Activated naive CD4-positive, alpha-beta T cell treated with anti-CD3 and anti-CD28 coated beads, Interleukin-2, amount 10 ng/mL, durations not matched to agents 7 days and 5 days (primary cell): ENCODE measurements at regions not wholly inside any gene's neighbourhood (a gene's known extent, or its start where the extent isn't known, plus 50 kb on each side); places are given as distances from the start of the nearest gene placed in this dataset.

ENCODE experiments used
- CTCF ChIA-PET: fragments of 350-600 bp; sonication (Branson Sonifier 250); formaldehyde crosslinking; loops from one replicate; lab custom pipeline; 2021; ENCODE audit warnings: antibody characterized with exemption; lab: Charles Lee
- DNase-seq: peaks from one replicate; pipeline ENCODE4 v3.0.0-alpha.2; 2020
- H3K27ac Mint-ChIP-seq: one replicate; pipeline ENCODE4 v1.8.0; 2021; ENCODE audit warnings: mild to moderate bottlenecking, moderate library complexity, mixed read lengths
- H3K27me3 Mint-ChIP-seq: one replicate; pipeline ENCODE4 v1.8.0; 2021; ENCODE audit warnings: mild to moderate bottlenecking, mixed read lengths
- H3K36me3 Mint-ChIP-seq: one replicate; pipeline ENCODE4 v1.8.0; 2021; ENCODE audit warnings: mixed read lengths
- H3K4me1 Mint-ChIP-seq: one replicate; pipeline ENCODE4 v1.8.0; 2021; ENCODE audit warnings: mixed read lengths
- H3K4me3 Mint-ChIP-seq: one replicate; pipeline ENCODE4 v1.8.0; 2021; ENCODE audit warnings: mild to moderate bottlenecking, moderate library complexity, mixed read lengths
- H3K9me3 Mint-ChIP-seq: one replicate; pipeline ENCODE4 v1.8.0; 2021; ENCODE audit warnings: mixed read lengths

DNA sequence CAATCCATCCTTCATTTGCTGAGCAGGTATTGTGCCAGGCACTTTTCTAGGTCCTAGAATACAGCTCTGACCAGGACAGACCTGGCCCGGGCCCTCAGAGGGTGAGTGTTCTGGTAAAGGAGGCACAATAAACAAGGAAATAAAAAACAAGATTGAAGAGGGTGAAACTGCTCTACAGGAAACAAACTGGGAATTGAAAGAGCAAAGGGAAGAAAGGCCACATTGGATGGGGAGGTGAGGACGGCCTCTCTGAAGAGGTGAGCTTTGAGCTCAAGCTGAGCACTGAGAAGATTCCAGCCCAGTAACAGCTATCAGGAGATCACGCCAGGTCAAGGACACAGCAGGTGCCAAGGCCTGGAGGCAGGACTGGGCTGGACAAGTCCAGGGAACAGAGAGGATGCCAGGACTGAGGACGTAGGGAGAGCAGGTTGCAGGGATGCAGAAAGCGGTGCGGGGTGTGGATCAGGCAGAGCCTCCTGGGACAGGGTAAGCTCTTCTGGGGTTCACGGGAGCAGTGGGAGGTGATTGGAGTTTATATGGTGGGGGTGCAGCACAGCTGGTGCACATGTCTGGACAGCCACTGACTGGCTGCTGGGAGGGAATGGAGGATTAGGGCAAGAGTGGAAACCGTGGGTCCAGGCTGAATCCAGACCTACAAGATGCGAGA lies 433.3 kb downstream of the PREX1 start:
- Mint-ChIP-seq H3K27me3 (peaks cover 4% of the 10 kb centered on the region), H3K27ac (no peak overlapping the region), H3K4me1 (no peaks in the 10 kb centered on the region), H3K4me3 (no peak overlapping the region), H3K36me3 (peaks cover 3% of the 10 kb centered on the region), H3K9me3 (peaks cover 16% of the 10 kb centered on the region)
- DNase-seq: no peak
- CTCF ChIA-PET: no interaction called here

DNA sequence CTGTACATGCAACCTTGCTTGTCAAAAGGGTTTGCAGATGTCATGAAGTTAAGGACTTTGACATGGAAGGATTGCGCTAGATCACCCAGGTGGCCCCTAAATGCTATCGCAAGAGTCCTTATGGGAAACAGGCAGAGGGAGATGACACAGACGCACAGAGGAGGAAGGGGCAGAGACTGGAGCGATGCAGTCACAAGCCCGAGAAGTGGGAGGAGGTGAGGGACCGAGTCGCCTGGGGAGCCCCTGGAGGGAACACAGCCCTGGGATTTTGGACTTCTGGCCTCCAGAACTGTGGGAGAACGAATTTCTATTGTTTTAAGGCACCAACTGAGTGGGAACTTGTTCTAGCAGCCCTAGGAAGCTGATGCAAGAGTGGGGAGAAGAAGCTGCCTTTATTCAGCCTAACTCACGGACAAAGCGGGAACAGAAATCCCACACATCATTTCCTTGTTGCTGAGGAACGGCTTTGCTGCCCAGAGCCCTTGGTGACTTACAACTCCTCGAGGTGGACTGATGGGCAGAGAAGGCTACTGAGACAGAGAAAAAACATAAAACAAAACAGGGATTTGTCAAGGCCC lies 434.0 kb downstream of the PREX1 start:
- peaks cover 3% of the 10 kb centered on the region for H3K36me3 Mint-ChIP-seq
- DNase-seq: no peak
- no peak overlapping the region for H3K4me3 Mint-ChIP-seq
- CTCF ChIA-PET: no interaction called here
- no peaks in the 10 kb centered on the region for H3K4me1 Mint-ChIP-seq
- no peak overlapping the region for H3K27ac Mint-ChIP-seq
- H3K27me3 Mint-ChIP-seq: peaks cover 4% of the 10 kb centered on the region
- peaks cover 16% of the 10 kb centered on the region for H3K9me3 Mint-ChIP-seq

DNA sequence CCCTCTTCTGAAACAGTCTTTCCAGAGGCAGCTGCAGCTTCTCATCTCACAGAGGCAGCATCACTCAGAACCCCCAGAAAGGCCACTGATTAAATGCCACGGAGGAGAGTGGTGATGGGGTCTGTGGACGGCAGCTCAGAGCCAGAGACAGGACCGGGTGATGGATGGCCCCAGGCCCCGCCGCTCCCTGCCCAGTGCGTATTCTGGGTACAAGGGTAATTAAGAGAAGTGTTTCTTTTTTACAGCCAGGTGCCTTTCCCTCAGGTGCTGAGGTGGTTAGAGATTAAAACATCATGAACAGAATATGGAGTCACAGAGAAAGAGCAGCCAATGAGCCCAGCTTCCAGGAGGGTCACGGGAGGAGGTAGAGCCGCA lies 434.5 kb downstream of the PREX1 start:
- Mint-ChIP-seq H3K36me3 (peaks cover 3% of the 10 kb centered on the region), H3K4me3 (no peak overlapping the region), H3K27ac (no peak overlapping the region), H3K4me1 (no peaks in the 10 kb centered on the region), H3K27me3 (peaks cover 4% of the 10 kb centered on the region), H3K9me3 (peaks cover 16% of the 10 kb centered on the region)
- no peak for DNase-seq
- CTCF ChIA-PET: no interaction called here

DNA sequence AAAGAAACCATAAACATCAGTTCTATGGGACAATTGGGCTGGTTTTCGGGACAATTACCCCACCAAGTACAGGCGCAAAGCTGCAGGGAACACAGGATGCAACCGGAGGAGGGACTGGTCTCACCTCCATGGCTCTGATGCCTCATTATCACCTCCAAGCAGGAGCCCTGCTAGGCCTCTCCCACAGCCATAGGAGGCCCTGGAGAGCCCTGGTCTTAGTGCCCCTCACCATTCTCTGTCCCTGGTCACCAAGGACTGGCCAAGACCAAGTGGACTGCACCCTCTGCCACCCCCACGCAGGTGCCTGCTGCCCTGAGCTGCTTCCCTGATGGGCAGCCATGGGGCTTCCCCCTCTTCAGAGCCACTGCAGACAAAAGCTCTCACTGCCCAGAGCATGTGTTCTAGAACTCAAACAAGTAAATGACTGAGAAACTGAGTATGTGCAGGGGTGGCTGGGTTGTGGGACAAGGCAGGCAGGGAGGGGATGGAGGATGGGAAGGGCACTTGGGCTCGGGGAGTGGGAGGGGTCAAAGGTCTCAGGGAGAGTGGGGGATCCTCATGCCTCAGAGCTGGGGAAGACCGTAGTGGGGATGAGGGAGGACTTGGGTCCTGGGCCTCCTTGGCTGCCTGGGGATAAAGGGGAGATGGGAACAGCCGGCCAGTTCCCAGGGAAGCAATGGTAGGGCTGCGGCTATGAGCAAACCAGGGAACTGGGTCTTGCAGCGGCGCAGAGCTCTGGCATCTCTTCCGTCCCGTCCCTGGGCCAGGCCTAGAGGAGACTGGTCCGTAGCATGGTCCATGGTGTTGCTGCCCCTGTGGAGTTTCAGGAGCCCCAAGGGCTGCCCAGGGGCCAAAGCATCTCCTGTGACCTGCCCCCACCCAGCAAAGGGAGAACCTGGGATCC lies 435.1 kb downstream of the PREX1 start:
- peaks cover 3% of the 10 kb centered on the region for H3K36me3 Mint-ChIP-seq
- peaks cover 7% of the 10 kb centered on the region for H3K27me3 Mint-ChIP-seq
- CTCF ChIA-PET: no interaction called here
- H3K27ac Mint-ChIP-seq: no peak overlapping the region
- H3K4me1 Mint-ChIP-seq: no peaks in the 10 kb centered on the region
- H3K9me3 Mint-ChIP-seq: peaks cover 16% of the 10 kb centered on the region
- DNase-seq: no peak
- H3K4me3 Mint-ChIP-seq: no peak overlapping the region

DNA sequence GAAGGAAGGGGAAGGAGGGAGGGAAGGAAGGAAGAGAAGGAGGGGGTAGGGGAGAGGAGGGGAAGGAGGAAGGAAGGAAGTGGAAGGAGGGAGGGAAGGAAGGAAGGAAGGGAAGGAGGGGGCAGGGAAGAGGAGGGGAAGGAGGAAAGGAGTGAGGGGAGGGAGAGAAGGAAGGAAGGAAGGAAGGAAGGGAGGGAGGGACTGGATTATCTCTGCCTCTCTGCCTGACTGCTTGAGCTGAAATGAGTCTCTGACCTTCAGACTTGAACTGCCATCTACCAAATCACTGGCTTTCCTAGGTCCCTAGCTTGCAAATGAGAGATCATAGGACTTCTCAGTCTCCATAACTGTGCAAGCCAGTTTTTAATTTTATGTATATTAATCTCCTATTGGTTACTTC lies 436.8 kb downstream of the PREX1 start:
- Mint-ChIP-seq H3K4me1 (no peaks in the 10 kb centered on the region), H3K9me3 (peaks cover 16% of the 10 kb centered on the region), H3K27ac (no peak overlapping the region), H3K27me3 (peaks cover 7% of the 10 kb centered on the region), H3K4me3 (no peak overlapping the region), H3K36me3 (peaks cover 3% of the 10 kb centered on the region)
- CTCF ChIA-PET: no interaction called here
- no peak for DNase-seq

DNA sequence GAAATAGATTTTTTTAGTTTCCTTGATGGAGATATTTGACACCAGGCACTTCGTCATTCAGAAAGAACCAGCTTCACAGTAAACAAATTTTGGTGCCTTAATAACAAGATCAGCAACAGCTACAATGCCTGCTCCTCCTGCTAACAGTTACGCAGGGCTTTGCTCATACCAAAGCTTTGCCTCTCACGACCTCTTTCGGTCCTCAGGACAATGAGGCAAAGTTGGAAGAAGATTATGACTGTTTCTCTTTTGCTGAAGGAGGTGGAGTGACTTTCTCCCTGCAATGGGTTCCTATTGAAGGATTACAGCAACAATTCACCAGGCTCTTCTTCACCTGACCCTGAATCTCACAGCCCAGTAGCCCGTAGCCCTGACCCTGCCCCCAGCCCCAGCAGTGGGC lies 440.1 kb downstream of the PREX1 start:
- H3K27me3 Mint-ChIP-seq: peaks cover 5% of the 10 kb centered on the region
- DNase-seq: no peak

DNA sequence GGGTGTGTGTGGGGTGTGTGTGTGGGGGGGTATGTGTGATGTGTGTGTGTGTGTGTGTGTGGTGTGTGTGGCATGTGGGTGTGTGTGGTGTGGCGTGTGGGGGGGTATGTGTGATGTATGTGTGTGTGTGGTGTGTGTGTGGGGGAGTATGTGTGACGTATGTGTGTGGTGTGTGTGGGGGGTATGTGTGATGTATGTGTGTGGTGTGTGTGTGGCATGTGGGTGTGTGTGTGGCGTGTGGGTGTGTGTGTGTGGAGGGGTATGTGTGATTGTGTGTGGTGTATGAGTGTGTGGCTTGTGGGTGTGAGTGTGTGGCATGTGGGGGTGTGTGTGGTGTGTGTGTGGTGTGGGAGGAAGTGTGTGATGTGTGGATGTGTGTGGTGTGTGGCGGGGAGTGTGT lies 442.3 kb downstream of the PREX1 start:
- CTCF ChIA-PET: no interaction called here
- peaks cover 12% of the 10 kb centered on the region for H3K27me3 Mint-ChIP-seq
- no peak overlapping the region for H3K4me3 Mint-ChIP-seq
- peaks cover 4% of the 10 kb centered on the region for H3K9me3 Mint-ChIP-seq
- DNase-seq: no peak
- no peaks in the 10 kb centered on the region for H3K4me1 Mint-ChIP-seq
- no peaks in the 10 kb centered on the region for H3K36me3 Mint-ChIP-seq
- no peak overlapping the region for H3K27ac Mint-ChIP-seq

More for the DNA sequence above, 440.1 kb downstream of the PREX1 start:
- Mint-ChIP-seq H3K4me1 (no peaks in the 10 kb centered on the region), H3K9me3 (peaks cover 12% of the 10 kb centered on the region), H3K27ac (no peak overlapping the region), H3K4me3 (no peak overlapping the region), H3K36me3 (peaks cover 3% of the 10 kb centered on the region)
- CTCF ChIA-PET: no interaction called here

DNA sequence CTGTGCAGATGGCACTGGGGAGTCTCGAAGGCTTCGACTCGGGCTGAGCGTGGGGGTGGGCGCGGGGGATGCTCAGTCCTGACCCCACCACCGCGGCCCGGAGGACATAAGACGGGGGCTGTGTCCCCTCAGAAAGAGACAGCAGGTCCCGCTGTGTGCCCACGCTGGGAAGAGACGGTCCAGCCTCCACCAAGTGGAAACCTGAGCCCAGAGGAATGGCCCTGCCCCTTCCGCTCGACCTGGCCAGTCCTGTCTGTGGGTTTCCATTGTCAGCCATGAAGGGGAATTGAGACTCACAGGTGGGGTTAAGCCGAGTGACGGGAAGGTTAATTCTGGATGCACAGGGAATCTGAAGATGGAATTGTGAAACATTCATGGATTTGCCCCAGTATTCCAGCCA lies 442.7 kb downstream of the PREX1 start:
- Mint-ChIP-seq H3K27me3 (peaks cover 14% of the 10 kb centered on the region), H3K36me3 (no peaks in the 10 kb centered on the region), H3K9me3 (no peaks in the 10 kb centered on the region), H3K4me3 (no peak overlapping the region), H3K4me1 (no peaks in the 10 kb centered on the region), H3K27ac (no peak overlapping the region)
- DNase-seq: no peak
- CTCF ChIA-PET: no interaction called here

DNA sequence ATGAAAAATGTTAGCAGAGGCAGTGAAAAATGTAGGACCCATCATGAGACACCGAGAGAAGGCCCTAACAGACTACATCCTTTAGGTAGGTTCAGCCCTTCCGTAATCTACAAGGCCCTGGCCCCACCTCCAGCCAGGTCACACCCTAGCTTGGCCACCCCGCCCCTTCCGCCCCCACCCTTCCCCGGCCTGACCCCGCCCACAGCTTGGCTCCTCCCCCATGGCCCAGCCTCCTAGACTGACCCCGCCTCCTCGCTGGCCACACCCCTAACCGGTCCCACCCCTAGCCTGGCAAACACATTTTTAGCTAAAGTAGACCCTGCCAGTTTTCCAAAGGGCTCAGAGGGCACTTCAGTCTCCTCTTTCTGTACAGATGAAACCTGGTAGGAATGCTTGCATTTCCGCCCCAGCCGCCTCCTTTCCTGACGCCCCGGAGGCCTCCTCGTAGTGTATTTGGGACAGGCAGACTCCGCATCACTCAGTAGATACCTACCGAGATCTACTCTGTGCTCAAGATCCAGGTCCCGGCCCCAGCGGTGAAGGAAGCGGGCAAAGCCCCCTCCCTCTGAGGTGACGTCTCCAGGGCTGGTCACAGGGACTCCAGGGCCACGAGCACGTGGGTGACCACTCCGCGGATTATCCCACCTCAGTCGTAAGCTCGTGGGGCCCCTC lies 443.5 kb downstream of the PREX1 start:
- no peaks in the 10 kb centered on the region for H3K9me3 Mint-ChIP-seq
- peaks cover 14% of the 10 kb centered on the region for H3K27me3 Mint-ChIP-seq
- H3K4me3 Mint-ChIP-seq: no peak overlapping the region
- H3K4me1 Mint-ChIP-seq: no peaks in the 10 kb centered on the region
- no peak overlapping the region for H3K27ac Mint-ChIP-seq
- H3K36me3 Mint-ChIP-seq: no peaks in the 10 kb centered on the region
- DNase-seq: no peak
- CTCF ChIA-PET: no interaction called here

DNA sequence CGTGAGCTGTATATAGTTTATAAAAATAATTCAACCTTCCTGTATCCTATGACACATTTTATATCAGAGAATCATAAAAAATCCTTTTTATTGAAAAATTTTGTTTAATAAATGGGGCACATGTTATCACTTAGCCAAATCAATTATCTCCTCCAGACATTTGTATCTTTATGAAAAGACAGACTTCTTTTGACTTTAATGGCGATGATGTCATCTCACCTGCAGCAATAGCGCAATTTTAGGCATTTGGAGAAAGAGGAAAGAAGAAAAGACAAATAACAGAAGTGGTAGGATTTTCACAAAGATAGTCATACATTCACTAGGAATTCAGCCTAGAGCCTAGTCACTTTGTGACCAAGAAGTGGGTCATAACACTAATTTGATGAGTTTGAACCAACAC lies 444.5 kb downstream of the PREX1 start:
- H3K27me3 Mint-ChIP-seq: peaks cover 14% of the 10 kb centered on the region
- CTCF ChIA-PET: no interaction called here
- no peak overlapping the region for H3K27ac Mint-ChIP-seq
- H3K4me1 Mint-ChIP-seq: no peaks in the 10 kb centered on the region
- H3K36me3 Mint-ChIP-seq: no peaks in the 10 kb centered on the region
- no peaks in the 10 kb centered on the region for H3K9me3 Mint-ChIP-seq
- H3K4me3 Mint-ChIP-seq: no peak overlapping the region
- no peak for DNase-seq

DNA sequence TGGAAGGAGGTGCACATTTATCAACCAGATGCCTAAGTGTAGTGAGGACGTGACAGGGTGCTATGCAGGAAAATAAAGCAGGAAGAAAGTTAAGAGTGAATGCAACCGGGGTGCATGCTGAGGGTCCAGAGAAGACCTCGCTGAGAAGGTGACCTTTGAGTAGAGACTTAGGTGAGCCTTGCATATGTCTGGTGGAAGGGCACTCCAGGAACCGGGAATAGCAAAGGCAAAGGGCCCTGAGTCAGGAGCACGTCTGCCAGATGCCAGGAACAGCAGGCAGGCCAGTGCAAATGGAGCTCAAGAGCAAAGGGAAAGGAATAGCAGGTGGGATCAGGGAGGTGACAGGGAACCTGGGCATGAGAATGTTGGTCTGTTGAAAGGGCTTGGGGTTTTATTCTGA lies 445.5 kb downstream of the PREX1 start:
- Mint-ChIP-seq H3K4me1 (no peaks in the 10 kb centered on the region), H3K4me3 (no peak overlapping the region), H3K9me3 (no peaks in the 10 kb centered on the region), H3K36me3 (no peaks in the 10 kb centered on the region), H3K27ac (no peak overlapping the region), H3K27me3 (peaks cover 11% of the 10 kb centered on the region)
- no peak for DNase-seq
- CTCF ChIA-PET: no interaction called here

DNA sequence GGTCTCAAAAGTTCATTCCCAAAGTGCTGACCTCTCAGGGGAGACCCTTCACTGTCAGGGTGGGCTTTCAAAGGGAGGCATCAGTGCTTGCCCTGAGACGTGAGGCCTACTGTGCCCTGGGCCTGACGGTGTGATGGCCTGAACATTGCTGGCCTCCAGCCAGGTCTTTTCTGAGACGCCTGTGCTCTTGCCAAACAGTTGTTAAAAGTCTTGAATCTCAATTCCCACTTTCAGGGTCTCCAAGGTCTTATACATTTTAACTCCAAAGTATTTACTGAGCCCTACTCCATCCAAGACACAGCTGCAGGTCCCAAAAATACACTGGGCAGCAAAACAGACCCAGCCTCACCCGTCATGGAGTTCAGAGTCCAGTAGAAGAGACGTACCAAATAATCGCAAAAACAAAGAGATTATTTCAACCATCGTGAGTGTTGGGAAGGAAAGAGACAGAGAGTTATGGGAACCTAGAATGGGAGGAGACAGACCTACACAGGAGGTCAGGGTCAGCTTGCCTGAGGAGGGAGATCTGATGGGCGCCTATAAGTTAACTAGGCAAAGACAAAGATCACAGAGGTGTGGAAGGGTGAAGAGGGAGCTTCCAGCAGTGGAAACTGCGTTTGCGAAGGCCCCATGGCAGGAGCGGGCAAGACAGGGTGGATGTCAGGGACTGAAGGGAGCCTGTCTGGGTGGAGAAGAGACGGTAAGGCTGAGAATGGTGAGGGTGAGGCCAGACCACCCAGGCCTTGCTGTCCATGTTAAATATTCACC lies 446.3 kb downstream of the PREX1 start:
- no peak for DNase-seq
- H3K27me3 Mint-ChIP-seq: peaks cover 11% of the 10 kb centered on the region
- H3K27ac Mint-ChIP-seq: no peak overlapping the region
- no peaks in the 10 kb centered on the region for H3K36me3 Mint-ChIP-seq
- H3K4me3 Mint-ChIP-seq: no peak overlapping the region
- CTCF ChIA-PET: no interaction called here
- no peaks in the 10 kb centered on the region for H3K4me1 Mint-ChIP-seq
- no peaks in the 10 kb centered on the region for H3K9me3 Mint-ChIP-seq

DNA sequence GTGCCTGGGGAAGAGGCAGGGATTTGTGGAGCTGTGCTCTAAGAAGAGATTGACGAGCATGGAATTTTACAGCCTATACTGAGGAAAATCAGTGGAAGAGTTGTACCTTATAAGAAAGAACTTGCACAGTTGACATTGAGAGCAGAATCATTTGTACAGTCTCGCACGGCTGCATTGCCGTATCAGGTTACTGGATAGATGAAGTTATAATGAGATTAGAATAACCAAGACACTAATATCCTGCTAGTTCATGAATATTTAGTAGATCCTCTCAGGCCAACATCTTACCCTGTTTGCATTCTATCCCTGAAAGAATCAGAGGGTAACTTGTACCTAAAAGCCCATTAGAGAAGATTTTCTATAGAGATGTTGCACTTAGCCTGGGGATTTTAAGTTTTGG lies 447.1 kb downstream of the PREX1 start:
- H3K9me3 Mint-ChIP-seq: no peaks in the 10 kb centered on the region
- H3K27ac Mint-ChIP-seq: no peak overlapping the region
- CTCF ChIA-PET: no interaction called here
- no peak for DNase-seq
- peaks cover 16% of the 10 kb centered on the region for H3K27me3 Mint-ChIP-seq
- no peak overlapping the region for H3K4me3 Mint-ChIP-seq
- H3K36me3 Mint-ChIP-seq: no peaks in the 10 kb centered on the region
- H3K4me1 Mint-ChIP-seq: no peaks in the 10 kb centered on the region
